ENCODE measurements at regions not wholly inside any gene's neighbourhood (a gene's known extent, or its start where the extent isn't known, plus 50 kb on each side); places are given as distances from the start of the nearest gene placed in this dataset.

DNA sequence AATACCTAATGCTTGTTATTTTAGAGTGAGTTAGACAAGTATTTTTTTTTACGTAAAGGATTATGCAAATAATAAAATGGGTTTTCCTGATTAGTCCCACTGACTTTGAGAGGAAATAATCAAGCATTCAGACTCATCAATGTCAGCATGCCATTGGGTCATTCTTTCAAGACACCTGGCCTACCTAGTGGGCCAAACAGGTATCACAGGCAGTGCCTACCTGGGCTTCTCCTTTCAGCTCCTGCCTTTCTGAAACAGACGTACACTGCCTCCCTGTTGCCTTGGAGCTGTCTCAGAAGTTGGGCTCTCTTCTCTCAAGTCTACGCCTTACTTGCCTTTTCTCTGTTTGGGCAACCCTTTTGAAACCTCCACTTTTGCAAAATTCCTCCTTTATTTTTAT lies 545.6 kb downstream of the SNAPC1 start:
- DNase-seq, result no peak

DNA sequence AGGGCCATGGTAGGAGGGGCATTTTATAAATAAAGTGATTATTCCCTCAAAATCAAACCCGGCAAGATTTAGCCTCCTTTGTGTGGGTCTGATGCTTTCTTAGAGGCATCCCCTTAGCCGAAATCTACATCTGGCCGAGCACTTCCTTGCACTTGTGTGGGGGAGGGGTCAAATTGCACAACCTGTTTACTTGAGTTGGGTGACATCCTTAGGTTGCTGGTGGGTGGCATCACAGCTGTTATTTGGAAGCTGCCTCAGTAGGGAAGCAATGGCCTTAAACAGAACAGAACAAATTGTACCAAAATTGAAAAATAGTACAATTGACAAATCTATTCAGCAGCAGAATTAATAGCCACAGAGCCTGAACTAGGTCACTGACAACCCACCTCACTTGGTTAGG lies 546.1 kb downstream of the SNAPC1 start:
- DNase-seq, result no peak

DNA sequence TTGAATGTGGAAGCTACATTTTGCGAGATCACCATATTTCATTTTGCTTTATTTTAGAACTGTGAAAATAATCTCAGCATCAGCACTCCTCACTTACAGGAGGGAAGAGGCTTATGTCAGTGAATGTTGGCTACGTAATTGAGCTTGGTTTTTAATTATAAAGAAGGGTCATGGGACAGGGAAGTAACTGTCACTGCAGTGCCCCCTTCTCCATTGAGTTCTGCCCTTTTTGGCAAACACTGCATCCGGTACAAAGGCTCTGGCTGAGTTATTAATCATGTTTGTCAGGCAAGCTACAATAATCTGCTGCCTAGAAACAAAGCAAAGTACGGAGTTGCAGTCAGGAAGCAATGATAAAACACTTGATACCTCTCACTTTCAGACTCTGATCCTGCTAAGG lies 546.7 kb downstream of the SNAPC1 start:
- DNase-seq, result no peak

DNA sequence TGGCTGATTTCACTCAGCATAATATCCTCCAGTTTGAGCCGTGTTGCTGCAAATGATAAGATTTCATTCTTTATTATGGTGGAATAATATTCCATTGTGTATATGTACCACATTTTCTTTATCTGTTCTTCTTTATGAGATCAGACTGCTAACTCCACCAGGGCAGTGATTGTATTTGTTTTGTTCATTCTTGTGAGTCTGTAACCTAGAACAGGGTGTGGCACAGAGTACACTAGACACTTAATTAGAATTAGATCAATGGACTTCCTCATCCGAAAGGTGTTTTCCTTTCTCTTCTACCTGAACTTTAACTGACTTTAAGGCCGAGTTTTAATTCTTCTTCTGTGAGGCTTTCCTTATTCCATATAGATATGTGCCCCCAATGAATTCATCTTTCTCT lies 551.0 kb downstream of the SNAPC1 start:
- no peak for DNase-seq

DNA sequence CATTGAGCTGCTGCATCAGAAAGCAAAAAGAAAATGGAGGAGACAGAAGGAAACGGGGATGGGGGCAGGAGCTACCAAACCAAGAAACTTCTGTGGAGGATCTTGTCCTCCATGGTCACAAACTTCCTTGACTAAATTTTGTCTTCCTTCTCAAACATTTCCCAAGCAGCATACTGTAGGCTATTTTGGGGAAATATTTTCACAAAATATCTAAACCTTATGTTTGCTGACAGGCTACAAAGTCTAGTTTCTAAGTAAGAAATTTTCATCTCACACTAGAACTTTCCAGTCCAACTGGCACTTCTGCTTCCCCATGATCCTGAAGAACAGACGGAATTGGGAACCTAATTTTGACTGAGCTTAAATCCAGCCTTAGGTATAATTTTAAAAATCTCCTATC lies 552.0 kb downstream of the SNAPC1 start:
- DNase-seq, result no peak

DNA sequence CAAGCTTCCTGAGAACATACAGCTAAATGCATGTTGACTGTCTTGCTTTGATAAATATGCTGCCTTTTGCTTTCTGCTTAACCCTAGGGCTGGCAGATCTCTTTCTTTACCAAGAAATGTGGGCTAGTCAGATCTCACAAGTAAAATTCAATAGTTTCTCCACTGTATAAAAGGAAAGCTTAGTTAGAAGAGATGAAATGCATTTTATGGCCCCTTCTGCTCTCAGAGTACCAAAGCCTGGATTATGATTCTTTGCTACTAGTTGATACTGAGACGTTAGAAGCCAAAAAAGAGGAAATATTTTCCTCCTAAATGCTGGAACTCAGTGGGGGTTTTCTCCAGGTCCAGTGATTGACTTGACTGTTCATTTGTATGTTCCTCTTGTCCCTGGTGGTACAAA lies 552.7 kb downstream of the SNAPC1 start:
- DNase-seq, result no peak

DNA sequence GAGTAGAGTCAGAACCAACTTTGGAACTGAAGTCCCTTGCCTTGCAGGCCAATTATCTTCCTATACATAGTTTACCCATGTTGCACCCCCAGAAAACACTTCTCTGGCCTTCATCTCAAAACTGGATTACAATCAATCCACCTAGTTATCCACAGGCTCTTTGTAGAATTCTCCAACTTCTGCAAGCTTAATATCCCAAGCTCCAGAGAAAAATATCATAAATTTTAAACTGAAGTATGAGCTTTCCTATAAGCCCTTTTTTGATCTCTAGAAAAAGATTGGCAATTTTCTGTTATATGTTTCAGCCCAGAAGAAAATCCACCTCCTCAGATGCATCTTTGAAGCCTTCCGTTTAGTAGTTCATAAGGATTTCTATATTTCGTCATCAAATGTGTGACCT lies 553.4 kb downstream of the SNAPC1 start:
- no peak for DNase-seq

DNA sequence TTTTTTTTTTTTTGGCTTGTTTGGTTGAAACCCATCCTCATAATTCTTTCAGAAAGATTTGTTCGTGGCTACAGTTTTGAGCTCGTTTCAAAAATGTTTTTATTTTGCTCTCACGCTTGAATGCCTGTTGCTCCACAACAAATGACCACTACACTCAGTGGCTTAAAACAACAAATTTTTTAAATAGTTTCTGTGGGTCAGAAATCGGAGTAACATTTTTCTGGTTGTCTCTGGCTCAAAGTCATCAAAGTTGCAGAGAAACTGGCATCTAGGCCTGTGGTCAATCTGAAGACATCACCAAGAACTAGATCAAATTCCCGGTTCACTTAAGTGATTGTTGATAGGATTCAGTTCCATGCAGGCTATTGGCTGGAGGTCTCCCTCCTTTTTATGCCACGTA lies 560.0 kb downstream of the SNAPC1 start:
- DNase-seq, result no peak

DNA sequence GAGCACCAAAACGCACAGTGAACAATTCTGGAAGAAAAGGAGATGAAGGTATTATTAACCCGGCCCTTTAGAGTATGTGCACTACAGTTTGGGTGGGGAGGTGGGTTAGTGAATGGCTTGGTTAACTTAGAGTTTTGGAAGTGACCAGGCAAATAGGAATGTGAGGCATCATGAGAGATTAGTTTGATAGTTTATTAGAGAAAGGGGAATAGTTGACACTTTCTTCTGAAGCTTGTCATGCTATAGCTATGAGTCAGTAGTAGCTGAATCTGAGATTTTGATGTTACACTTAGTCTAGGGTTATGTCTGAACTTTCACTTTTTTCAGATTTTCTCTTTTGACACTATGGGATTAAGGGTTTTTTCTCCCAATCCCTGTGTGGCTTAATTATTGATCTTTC lies 567.2 kb downstream of the SNAPC1 start:
- DNase-seq, result no peak

DNA sequence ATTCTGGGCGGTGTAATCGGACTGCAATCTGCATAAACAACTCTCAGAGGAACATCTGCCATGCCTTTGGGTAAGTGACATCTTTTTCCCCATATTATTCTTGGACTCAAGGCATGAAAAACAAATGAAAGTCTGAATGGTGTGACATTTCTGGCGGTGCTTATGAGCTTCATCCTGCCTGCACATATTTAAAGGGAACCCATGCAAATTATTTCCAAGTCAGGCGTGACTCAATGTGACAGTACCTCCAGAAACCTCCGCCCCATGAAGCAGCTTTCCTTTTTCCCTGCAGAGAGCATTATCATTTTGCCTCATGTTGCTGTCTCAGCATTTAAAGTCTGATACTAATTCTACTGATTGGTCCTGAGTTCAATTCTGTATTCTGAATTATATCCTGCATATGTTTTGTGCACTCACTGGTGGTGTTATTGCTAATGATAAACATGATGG lies 585.4 kb downstream of the SNAPC1 start:
- DNase-seq, result no peak

DNA sequence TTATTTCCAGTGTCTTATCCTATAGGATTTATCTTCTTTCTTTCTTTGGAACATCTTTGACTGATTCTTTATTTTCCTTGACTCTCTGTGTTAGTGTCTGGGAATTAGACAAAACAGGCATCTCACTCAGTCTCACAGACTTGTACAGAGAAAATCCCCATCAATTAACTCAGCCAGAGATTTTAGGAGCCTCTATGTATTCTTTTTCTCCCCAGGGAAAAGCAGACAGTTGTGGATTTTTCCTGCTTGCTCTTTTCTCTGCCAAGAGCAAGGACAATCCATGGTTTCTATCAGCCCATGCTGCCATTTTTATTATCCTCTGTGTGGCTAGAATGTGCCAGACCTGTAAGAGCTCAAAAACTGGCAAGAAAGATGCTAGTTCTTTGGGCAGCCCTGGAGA lies 595.1 kb downstream of the SNAPC1 start:
- no peak for DNase-seq

DNA sequence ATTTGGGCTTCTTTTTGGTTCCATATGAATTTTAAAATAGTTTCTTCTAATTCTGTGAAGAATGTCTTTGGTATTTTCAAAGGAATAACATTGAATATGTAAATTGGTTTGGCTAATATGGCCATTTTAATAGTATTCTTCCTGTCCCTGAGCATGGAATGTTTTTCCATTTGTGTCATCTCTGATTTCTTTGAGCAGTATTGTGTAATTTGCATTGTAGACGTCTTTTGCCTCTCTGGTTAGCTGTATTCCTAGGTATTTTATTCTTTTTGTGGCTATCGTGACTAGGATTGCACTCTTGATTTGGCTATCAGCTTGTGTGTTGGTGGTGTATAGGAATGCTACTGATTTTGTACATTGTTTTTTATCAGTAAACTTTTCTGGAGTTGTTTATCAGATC lies 601.9 kb downstream of the SNAPC1 start:
- DNase-seq, result no peak

DNA sequence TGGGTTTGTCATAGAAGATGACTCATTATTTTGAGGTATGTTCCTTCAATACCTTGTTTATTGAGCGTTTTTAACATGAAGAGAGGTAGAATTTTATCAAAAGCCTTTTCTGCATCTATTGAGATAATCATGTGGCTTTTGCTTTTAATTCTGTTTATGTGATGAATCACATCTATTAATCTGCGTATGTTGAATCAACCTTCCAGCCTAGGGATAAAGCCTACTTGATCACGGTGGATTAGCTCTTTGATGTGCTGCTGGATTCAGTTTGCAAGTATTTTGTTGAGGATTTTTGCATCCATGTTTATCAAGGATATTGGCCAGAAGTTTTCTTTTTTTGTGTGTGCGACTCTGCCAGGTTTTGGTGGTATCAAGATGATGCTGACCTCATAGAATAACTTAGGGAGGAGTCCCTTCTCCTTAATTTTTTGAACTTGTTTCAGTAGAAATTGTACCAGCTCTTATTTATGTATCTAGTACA lies 602.6 kb downstream of the SNAPC1 start:
- no peak for DNase-seq

DNA sequence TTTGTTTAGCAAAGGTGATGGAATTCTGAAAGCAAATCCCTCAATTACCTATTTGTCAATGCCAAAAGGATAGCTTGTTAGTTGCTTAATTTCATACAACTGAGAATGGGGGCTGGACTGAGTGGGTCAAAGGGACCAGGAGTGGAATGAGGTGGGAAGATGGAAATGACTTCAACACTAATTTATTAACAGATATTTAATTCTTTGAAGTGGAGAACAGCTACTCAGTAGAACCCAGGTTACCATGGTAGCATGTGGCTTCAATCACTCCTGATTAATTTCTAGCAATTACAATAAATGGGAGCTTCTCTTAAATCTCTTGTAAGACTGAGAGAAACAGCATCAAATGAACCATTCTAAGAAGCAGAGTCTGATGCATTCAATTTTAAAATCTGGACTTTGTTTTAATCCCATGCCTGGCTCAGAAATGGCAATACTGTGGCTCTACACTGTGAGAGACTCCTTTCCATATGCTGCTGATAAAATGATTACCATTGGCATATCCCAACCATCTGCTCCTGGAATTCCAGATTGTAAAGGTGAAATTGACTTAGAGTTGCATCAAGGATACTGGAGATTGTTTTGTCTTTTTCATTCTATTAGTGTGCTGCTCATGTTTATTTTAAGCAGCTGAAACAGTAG lies 607.8 kb downstream of the SNAPC1 start:
- DNase-seq, result no peak

DNA sequence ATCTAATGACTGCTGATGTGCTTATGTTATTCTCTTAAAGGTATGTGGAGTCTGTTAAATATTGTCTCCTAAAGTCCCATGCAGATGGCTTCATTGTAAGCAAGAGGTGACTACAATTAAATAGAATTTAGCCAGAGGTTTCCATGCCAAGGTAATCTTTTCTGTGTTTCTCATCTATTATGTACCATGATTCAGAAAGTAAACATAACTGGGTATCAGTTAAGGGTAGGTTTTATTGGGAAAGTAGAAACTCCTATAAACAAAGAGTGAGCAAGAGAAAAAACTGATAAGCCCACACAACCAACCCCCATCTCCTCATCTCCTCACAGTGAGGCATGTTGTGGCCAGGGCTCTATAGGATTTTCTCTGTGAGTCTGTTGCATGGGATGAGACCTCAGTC lies 611.7 kb downstream of the SNAPC1 start:
- no peak for DNase-seq

DNA sequence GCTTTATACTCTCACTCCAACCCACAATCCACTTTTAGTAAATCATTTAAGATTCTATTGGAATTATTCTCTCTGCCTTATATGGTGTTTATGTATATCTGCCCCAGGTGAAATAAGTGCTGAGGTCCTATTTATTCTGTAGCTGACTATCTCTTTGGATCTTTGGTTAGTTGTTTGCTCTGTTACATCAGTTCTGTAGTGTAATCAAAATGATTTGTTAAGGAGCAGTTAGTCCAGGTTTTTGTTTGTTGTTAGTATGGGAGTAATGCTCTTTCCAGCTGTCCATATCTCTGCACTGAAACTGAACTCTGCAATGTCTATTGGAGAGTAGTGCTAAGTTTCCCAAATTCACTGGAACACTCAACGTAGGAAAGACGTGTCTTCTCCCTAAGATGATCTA lies 615.8 kb downstream of the SNAPC1 start:
- no peak for DNase-seq

DNA sequence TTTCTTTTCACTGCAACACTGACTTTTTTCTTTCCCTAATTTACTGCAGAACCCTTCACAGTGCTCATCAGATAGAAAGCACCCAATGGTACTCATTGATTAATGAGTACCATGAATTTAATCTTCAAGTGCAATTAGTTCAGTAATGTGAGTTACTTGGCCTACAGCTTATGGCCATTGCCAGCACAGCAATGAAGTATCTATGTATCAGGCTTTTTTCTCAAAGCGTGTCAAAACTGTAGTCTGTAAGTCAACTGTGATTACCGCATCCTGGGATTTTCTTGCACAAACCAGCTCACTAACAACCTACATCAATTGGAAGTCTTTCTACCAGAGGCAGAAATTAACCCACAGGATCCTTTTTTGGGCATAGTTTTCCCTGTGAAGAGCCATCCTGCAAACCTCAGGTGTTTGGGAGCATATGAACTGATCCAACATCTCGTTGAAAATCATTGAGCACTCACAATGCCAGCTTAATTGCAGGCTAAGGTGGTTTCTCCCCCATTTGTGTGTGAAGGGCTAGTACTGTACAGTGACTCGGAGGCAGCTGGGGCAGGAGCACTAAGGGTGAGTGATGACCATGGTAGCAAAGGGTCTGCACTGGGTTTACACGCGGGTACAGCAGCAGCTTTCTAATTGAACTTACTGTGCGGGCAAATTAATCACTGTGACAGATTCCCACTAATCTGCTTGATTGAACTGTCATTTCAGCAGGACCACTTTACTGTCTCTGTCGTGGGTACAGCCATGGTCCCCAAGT lies 619.3 kb downstream of the SNAPC1 start:
- DNase-seq, result no peak

DNA sequence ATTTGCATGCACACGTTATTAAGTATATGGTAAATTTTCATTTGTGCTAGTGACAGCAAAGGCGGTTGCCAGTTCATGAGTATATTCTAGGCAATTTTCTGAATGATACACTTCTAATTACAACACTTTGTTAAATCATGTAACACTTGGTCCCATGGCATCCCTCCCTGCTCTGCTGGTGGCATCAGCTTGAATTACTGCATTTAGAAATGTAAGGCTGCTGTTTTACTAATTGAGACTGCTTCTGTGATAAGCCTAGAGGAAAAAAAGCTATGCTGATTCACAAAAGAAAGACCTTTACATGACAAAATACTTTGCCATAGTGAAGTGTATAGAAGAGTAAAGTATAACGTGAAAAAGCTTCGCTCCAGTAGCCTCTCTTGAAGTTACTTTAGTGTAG lies 636.1 kb downstream of the KCNH5 start:
- no peak for DNase-seq

DNA sequence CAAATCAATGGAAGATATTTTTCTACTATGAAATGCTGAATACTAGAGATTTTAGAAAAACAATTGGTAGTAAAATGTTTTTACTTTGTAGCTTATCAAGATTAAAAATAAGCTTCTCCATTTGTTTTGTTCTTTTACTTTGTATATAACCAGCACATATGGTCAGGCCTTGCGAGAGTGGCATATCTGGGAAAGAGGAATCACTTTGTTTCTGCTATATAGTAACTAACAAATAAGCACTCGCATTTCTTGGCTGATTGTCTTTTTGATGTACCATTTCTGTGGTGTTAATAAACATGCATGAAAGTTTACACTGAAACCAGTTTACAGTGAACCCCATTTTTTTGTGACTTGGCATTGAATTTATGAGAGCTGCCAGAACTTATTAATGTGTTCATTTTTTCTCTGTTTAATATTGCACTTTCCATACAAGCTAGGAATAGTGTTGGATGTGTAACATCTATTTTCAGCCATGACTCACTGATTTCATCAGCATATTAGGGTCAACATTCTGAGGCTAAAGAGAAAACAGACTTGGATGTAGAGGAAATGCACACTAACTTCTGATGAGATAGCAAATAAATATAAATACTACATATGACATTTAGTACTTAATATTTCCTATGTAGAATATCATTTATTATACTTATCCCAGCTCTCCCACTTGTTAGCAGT lies 635.5 kb downstream of the KCNH5 start:
- no peak for DNase-seq

DNA sequence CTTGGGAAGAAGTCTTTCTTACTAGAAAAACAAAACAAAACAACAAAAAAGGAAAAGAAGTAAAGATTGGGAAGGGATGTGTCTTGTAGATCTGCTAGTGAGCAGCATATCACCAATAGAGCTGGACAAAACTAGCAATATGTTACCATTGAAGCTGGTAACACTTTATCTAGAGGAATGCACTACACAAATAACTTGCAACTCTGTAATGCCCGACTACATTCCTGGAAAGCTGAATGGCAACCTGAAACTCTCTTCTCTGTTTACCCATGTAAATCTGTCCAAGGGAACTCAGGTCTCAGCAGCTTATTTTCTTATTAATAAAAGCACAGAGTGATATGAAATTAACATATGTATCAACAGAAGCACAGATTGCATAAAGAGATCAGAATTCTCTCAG lies 624.4 kb downstream of the KCNH5 start:
- DNase-seq, result no peak

DNA sequence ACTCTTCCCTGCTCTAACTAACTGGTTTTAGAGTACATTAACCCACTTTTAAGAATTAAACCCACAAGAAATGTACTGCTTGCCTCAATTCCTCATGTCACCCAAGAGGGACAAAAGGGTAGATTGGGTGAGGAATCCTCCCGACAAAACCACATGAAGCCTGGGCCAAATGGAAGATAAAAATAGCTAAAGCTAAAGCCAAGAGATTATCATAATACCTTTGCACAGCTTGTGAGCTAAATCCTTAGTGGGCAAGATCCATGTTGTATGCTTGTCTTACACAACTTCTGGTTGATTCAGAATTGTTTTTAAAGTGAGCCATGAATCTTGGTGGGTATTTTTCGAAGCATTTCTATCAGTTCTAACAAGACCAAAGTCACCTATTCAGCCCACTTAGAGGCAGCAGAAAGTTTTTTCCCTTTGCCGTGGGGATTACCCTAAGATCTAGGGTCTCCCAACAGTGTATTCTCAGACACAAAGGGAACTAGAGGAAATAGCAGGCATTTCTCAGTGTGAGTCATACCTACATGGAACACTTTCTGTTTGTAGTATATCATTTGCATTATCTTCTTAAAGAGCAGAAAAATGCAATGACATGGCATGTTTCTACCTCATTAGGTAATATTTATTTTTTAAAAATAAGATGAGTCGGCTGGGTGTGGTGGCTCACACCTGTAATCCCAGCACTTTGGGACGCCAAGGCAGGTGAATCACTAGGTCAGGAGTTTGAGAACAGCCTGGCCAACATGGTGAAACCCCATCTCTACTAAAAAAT lies 616.6 kb downstream of the KCNH5 start:
- DNase-seq, result no peak

DNA sequence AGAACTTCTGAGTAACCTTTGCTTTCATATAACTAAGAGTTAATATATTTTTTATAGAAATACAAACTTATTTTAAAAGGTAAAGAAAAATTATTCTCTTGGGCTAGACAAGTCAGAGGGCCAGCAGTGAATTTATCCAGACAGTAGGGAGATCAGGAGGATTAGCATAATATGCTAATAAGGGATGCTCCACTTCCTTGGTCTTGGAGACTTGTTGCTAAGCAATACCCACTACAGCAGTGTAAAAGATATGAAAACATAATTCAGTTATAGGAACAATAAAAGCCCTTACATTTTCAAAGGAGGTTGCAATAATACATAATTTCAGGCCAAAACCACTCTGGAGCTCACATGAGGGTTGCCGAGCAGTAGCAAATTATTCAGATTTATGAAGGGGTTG lies 615.6 kb downstream of the KCNH5 start:
- no peak for DNase-seq

DNA sequence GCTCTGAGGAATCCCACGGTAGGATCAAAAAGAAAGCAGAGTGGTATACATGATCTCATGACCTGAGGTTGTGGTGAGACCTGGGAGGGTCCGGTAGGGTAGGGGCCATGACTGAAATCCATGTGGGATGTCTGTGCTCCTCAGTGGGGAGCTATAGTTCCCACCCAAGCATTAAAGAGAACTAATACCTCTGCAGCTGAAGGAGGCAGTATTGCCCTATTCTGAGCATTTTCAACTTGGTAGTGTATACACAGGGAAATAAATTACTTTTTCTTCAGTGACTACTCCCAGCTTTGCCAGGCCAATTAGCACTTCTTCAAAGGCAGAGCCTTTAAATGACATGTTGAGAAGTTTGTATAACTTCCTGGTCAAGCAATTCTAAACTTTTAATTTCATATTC lies 613.8 kb downstream of the KCNH5 start:
- no peak for DNase-seq
